DMS79 treated with DMSO at 0.1 percent for 48 hours (cell line): ENCODE measurements at regions not wholly inside any gene's neighbourhood (a gene's known extent, or its start where the extent isn't known, plus 50 kb on each side); places are given as distances from the start of the nearest gene placed in this dataset.

Experiments used
- DNase-seq: peaks from one replicate; lab custom pipeline; 2025; lab: John Stamatoyannopoulos, UW

DNA sequence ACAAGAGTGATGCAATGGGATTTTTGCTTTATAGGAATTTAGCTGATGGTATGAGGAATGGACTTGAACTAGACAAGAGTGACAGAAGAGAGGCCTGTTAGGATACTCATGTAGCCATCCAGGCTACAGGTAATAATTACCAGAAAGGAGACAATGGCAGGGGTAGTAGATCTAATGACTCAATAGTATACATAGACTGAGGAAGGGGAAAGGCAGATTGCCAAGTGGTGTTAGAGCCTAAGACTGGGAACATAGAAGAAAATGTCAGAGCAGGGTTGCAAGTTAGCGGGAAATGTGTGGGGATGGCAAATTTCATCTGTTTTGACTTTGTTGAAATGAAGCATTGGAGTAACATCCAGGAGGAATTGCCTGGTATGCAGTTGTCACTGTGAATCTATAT is 295.6 kb downstream of the UTRN start:
- DNase-seq: no peak

DNA sequence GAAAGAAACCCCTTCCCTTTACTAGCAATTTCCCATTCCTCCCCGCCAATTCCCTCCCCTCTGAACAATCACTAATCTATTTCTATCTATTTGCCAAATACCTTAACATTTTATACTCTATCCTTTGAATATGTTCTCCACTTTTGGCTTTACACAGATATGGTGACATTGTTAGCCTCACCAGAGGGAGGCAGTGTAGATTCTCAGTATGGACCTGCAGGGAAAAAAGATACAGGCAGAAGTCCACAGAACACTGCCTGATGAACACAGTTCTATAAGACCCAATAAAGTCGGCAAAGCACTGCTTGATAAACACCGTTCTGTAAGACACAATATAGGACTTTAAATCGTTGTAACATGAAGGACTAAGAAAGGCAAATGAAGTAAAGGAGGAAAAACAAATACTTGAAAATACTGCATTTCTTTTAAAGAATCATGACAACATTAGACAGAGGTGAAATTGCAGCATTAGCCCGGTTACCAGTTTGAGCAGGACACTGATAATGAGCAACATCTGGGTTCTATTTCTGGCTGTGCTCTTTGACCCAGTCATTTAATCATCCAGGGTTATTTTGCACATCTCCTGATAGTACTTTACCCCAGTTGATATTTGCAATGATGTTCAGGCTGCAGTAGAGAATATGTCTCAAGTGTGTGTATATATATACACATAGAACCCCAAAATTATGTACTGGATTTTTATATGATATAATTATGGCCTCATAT is 296.8 kb downstream of the UTRN start:
- DNase-seq: no peak

DNA sequence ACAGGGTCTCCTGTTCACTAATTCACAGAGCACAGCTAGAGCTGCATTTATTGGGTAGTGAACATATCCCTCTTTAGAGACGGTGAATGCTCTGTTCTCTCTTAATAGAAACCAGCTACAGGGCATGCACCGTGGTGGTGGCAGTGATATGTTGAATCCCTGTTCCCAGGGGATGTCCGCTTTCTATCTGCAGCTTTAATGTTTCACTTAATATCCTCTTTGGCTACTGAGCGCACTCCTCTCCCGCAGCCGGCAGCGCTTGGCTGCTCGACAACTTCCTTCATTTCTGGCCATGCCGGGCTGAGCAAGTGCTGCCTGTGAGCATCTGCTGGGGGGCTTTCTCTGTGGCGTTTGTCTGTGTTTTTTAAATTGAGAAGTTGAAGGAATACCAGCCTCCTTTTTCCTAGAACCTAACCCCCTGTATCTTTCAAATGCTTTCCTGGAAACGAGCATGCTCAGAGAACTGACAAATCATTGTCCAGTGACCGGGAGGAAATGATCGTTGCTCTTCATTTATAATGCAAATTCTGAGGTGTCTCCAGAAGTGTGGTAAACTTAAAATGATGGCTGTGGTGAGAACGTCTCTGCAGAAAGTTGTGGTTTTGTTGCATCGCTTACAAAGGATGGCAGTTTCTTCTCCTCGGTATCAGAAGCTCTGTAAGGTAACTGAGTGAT is 297.9 kb downstream of the UTRN start:
- DNase-seq: no peak

DNA sequence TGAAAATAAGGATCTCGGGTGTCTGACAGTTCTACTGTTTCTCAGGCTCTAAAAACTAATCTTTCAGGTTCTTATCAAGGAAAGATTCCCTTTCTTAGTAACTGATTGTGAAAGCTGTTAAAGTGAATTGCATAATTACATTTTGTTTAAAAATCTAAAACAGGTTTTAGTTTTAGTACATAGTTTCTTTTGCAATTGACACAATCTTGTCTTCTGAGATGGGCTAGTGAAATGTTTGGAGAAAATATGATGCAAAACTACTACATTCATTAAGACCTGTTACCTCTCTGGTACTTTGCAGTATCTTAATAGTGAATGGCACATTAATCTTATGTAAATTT is 298.4 kb downstream of the UTRN start:
- no peak for DNase-seq

DNA sequence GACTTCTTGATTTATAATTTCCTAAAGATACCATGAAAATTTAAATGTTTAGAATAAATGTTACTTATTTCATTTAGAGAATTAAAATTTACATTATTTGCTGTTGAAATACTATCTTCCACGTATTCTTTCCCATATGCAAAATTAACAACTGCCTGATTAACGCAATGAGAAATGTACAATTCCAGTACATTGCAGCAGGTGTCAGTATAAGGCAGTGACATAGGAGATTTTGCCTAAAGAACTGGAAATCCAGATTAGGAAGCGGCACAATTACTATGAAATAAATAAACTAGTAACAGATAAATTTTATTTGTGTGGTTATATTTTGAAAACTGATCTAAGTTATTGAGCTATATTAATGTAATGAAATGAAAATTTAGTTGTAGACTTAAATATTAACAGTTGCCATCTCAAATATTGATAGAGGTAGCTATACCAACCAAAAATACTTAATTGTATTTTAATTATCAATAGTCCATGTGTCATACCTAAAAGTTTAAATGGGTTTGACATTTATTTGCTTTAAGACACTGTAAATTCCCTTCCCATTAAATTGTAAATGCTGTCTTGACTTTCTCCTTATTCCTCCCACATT is 300.2 kb downstream of the UTRN start:
- peak; percentile 13 for DNase-seq

DNA sequence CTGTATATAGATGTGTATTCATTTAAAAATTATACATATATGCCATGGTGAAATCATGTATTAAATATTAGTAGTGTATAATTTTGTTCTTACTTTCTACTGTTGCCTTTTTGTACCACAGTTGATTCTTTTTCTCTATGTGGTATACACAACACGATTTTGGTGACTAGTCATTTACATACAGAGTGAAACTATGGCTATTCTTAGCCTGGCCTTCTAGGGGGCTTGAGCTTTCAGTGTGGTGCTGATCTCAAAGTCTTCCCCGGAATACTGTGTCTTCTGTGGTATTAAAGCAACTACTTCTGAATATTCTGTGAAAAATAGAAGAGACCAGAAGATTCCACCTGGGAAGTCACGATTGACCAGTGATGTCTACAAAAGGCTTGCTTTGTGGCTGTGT is 301.9 kb downstream of the UTRN start:
- DNase-seq: no peak

DNA sequence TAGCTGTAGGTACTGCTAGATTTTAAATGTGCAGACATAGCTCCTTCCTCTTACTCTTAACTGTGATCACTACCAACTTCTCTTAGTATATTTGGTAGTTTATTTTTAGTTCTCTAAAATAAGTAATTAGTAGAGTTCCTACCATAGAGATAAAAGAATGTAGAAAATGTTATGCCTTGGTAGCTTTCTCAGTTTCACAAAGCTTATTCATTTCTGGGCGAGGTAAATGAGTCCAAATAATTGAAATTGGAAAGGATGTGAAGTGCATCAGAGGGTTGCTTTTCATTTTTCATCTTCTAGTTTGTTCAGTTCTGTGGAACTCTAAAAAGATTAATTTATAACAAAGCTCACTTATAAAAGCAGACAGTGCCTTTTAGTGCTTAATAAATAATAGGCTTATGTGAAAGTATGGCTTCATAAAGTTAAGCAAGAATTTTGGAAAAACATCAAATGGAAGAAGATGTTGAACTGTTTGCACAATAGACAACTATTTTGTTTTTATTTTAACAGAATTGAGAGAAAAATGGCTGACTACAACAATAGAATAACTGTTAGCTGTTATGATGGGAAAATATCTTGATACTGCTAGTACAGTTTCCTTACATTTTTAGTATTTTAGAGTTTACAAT is 303.7 kb downstream of the UTRN start:
- DNase-seq: no peak

DNA sequence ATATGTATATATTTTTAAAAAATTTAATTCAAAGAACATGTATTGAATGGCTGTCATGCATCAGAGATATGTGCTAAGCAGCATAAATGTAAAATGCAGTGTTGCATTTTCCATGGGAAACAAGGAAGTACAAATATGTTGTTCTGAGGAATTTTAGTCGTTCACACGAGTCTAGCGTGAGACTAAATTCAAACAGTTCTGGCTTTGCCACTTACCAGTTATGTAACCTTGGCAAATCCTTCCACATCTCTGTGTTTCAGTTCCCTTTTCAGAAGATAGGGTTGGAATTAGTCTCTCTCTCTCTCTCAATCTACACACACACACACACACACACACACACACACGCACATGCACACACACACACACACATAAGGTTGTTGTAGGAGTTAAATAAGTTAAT is 305.4 kb downstream of the UTRN start:
- DNase-seq: no peak

DNA sequence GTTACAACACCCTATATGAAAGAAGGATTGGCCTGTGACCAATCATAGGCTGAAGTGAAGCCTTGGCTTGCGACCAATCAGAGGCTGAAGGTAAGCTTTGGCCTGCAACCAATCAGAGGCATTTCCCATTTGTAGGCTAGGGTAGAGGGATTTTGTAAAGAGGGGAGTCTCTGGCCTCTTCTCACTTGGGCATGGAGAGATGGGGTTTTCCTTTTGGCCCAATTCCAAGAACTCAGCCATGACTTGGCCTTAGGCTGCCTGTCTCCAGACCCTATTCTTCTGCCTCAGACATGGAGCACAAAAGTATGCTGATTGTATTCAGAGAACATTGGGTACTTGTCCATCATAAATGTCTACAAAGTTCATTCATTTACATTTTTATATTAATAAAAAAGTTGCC is 308.3 kb downstream of the UTRN start:
- DNase-seq: no peak

DNA sequence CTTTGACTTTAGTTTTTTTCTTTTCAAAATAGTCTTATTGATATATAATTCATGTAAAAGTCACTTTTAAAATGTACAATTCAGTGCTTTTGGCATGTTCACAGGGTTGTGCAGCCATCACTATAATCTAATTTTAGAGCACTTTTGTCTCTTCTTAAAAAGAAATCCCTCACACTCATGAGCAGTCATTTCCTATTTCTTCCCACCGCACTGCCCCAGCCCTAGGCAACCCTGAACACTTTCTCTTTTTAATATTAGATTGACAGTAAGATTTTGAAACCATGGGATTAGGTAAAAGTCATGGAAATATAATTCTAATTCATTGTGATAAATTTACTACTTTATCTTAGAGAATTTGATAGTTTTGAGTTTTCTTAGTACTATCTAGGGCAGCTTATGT is 309.4 kb downstream of the UTRN start:
- no peak for DNase-seq

DNA sequence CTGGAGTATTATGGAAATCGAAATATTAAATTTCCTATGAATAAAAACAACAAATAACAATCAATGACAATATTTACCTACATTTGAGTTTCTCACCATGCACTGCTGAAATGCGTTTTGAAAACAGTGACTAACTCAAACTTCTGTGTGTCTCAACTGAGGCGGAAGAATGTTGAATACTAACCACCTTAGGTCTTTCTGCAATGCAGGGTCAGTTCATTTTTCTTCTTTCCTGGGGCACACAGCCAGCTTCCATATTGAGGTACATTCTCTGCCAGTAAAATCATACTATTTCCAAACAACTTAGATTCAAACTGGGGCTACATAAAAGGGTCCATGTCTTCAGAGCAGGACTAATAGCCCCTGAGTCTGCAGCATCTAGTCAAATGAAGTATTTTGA is 310.1 kb downstream of the UTRN start:
- no peak for DNase-seq

DNA sequence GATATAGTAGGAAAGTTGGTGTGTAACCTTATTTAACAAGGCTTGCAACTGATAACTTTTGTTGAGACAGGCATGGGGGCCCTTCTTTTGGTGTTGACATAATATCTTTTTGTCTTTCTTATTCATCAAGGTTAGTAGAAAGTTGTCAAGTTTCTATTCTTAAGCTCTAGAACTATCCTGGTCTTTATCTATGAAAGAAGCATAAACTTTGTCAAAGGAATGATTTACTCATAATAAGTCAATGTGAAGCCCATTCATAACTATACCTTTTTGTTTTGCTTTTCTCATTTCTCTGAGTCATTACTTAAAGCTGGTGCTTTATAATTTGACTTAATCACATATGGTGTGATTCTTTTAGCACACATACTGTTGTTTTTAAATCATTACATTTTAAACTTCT is 312.4 kb downstream of the UTRN start:
- no peak for DNase-seq

DNA sequence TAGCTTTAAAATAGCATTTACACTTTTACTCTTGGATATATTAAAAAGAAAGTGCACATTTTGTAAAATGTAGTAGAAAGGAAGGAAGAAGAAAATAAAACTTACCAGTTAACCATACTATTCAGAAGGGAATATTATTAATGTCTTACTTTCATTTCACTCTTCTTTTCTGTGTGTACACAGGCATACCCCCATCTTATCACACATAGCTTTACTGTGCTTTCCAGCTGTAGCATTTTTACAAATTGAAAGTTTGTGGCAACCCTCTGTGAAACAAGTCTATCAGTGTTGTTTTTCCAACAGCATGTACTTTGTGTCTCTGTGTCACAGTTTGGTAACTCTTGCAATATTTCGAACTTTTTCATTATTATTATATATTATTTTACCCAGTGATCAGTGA is 314.5 kb downstream of the UTRN start:
- DNase-seq: no peak

DNA sequence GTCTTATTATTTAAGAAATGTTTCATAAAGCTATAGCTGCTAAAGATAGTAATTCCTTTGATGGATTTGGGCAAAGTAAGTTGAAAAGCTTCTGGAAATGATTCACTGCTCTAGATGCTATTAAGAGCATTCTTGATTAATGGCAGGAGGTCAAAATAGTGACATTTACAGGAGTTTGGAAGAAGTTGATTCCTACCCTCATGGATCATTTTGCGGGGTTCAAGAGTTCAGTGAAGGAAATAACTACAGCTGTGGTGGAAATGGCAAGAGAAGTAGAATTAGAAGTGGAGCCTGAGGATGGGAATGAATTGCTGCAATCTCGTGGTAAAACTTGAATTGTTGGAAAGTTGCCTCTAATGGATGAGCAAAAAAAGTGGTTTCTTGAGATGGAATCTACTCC is 316.1 kb downstream of the UTRN start:
- no peak for DNase-seq

DNA sequence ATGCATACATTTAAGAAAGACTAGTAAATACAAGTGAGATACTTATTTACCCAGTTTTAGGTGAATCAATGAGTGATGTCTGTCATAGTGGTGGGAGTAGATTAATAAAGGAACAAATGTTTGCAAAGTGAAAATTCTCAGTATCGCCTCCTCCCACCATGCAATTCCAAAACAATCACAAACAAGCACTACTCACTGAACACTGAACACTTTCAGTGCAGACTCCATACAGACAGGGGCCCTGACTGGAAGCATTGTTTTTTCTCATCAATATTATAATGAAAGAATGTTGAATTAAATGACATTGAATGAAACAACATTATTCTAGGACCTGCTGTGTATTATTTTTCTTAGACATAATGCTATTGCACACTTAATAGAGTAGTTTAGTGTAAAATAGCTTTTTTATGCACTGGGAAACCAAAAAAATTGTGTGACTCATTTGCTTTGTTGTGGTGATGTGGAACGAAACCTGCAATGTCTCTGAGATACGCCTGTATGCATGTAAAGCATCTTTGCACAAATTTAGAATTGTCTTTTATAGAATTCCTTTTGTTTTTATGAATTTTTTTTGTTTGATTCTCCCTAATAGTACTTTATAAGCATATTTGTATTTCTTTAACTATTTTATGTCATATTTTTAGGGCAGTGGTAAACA is 317.5 kb downstream of the UTRN start:
- DNase-seq: no peak

DNA sequence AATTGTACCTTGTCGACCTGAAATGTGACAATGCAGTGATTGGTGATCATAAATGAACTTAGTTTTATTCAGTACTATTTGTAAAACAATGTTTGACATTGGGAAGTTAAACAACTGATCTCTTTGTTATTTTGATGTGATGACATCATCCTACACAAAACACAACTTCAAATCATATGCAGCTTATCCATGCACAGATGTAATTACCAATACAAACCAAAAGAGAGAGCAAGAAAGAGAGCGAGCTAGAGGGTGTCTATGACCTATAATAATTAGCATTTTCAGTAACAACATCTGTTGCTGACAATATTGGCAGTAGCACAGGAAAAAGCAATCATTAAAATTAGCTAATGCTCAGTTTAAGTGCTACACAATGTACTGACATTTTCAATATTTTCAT is 320.9 kb downstream of the UTRN start:
- DNase-seq: no peak

DNA sequence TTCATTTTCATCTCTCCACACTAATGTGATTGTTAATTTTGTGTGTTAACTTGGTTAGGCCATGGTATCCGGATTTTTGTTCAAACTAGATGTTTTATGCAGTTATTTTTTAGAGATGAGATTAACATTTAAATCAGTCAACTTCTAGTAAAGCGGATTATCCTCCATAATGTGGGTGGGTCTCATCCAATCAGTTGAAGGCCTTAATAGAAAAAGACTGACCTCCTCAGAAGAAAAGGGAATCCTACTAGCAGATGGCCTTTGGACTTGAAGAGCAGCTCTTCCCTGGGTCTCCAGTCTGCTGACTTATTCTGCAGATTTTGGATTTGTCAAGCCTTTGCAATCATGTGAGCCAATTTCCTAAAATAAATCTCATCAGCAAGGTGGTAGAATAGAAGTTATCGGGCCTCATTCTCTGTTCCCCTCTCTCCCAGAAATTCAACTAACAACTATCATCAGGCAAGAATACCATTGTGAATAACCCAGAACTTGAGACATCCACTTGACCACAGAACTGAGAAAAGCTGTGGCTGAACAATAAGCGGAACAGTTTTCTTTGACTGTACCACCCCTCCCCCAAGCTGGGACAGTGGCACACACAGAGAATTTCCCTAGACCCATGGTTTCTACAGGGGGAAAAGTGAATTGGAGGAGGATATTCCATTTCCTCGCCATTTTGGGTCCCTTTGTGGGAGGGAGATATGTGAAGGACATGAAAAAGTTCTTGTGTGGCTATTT is 323.0 kb downstream of the UTRN start:
- DNase-seq: no peak

DNA sequence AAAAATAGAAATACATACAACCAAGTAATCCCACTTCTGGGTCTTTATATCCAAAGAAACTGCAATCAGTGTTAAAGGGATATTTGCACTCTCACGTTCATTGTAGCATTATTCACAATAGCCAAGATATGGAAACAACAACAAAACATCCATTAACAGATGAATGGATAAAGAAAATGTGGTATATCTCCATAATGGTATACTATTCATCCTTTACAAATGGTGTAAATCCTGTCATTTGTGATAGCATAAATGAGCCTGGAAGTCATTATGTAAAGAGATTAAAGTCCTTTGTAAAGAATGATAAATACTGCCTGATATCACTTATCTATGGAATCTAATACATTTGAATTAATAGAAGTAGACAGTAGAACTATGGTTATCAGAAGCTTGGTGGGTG is 327.7 kb downstream of the UTRN start:
- no peak for DNase-seq

DNA sequence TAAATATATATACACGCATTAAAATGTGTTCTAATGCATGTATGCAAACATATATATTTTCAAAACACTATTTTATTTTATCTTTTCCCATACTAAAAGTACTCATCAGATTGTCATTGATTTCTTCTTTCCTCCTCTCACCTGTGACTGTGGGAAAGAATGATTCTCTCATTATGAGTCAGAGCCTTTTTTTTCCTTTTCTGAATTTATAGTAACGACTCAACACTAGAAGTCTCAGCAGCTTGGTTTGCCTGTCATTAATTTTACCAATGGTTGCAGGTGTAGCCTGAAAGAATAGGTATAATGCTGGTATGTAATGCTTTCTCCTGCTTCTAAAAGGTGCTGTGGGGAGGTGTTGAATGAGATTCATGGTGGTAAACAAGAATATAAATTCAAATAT is 328.7 kb downstream of the UTRN start:
- no peak for DNase-seq

DNA sequence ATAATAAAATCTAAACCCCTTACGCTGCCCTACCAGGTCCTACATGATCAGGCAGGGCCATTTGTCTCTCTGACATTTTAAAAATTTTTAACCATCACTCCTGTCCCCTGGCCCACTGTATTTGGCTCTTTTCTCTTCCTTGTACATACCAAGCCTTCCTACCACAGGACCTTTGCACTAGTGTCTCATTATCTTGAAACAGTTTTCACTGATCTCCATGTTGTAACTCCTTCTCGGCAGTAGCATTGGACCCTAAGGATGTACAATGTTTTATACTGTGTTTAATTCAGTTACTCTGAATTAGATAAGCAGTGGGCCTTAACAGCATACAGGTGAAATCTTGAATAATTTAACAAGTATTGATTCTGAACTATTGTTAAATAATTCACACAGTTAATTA is 330.7 kb downstream of the UTRN start:
- no peak for DNase-seq

DNA sequence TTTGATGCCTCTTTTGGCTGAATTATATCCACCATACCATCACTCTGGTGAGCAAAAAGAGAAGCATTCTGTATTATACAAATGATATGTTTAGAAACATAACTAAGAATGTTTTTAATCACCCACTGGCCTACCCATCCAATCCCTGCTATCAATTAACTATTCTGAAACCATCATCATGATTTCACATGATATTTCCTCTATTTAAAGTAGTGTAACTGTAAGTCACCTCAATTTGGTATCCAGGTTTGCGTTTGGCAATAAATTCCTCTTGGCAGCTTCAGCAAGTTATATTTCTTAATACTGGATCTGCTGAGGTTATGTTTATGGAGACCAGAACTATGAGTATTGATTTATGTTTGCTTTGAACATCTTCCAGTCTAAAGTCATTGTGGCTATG is 332.1 kb downstream of the UTRN start:
- no peak for DNase-seq

DNA sequence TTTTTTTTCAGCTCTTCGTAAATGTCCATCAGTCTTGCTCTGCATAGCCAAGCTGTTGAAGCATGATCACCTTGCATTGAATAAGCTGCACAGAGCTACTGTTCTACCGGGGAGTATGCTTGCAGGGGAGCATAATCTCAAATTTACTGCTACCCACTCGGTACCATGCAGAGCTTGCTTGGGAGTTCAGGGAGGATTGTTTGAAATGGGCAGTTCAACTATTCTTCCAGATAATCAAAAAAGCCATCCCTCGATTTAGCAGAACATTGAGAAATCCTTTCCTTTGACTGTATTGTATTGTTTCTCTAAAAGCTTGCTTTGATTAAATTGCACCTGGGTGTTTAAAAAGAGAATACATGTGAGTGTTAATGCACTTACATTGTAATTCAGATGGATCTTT is 332.6 kb downstream of the UTRN start:
- no peak for DNase-seq
